ENCODE measurements at regions not wholly inside any gene's neighbourhood (a gene's known extent, or its start where the extent isn't known, plus 50 kb on each side); places are given as distances from the start of the nearest gene placed in this dataset.

DNA sequence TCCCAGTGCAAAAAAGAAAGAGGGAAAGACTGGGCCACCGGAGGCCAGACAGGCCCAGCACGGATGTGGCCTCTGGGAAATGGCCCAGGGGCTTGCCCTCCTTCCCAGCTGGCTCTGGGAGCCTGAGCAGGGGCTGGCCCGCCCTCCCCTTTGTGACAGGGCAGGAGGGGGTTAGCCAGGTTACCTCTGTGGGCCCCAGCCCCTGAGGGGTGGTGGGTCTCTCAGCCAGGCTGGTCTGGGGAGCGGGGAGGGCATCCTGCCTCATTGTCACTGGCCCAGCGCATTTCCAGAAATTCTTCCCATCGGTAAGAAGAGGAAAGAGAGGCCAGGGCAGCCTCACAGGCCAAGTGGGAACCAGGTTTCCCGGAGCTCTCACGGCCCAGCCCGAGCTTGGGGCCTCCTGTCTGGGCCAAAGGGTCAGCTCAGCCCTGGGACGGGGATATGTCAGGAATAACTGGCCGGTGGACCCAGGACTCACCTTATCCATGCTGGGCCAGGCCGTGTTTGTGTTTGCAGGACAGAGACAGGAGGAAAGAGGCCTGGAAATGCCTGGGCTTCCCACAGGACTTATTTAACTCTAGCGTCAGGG lies 182.2 kb downstream of the ZFP36L2 start:
- Histone ChIP-seq H3K27ac (ENCODE audit: low read depth, low read length) (no peak overlapping the region), H3K9me3 (ENCODE audit: control insufficient read depth, insufficient read depth, low read length) (no peaks in the 10 kb centered on the region; the same call in 1 of the 2 replicates), H3K4me3 (ENCODE audit: low read depth, low read length) (no peak overlapping the region), H3K27me3 (ENCODE audit: control insufficient read depth, insufficient read depth, low read length) (no peaks in the 10 kb centered on the region)
- no peak for DNase-seq (ENCODE audit: low read depth, low spot score)
- ChIA-PET POLR2A (no interaction called here), CTCF (no interaction called here)
- no peak for TF ChIP-seq CTCF (IDR thresholded peaks at IDR 0.05; ENCODE audit: low read depth, low read length)

DNA sequence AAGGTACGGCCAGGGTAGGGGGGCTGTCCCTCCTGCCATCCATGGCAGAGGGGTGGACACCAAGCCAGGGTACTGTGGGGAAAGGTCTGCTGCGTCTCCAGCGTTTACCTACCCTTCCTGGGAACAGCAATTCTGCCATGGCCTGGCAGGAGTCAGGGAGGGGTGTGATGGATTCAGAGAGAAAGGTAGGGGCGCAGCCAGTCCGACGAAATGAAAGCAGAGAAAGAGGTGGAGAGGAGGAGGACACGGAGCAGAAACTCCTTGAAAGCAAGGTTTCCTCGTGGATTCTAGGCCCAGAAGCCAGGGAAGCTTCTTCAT lies 182.9 kb downstream of the ZFP36L2 start:
- no peak overlapping the region for H3K27ac ChIP-seq (ENCODE audit: low read depth, low read length)
- TF ChIP-seq CTCF (IDR thresholded peaks at IDR 0.05; ENCODE audit: low read depth, low read length), result no peak
- no peak for DNase-seq (ENCODE audit: low read depth, low spot score)
- ChIA-PET POLR2A (no interaction called here), CTCF (no interaction called here)
- no peak overlapping the region for H3K4me3 ChIP-seq (ENCODE audit: low read depth, low read length)
- no peaks in the 10 kb centered on the region; the same call in 1 of the 2 replicates for H3K9me3 ChIP-seq (ENCODE audit: control insufficient read depth, insufficient read depth, low read length)
- H3K27me3 ChIP-seq (ENCODE audit: control insufficient read depth, insufficient read depth, low read length), result no peaks in the 10 kb centered on the region

GRCh38 chr2:43041661-43042360 lies 184.6 kb downstream of the ZFP36L2 start:
- no peak for TF ChIP-seq CTCF (IDR thresholded peaks at IDR 0.05; ENCODE audit: low read depth, low read length)

GRCh38 chr2:43041173-43041591 lies 185.2 kb downstream of the ZFP36L2 start:
- H3K4me3 ChIP-seq (ENCODE audit: low read depth, low read length), result no peak overlapping the region
- H3K27ac ChIP-seq (ENCODE audit: low read depth, low read length), result peak overlapping the region; percentile 70
- TF ChIP-seq CTCF (IDR thresholded peaks at IDR 0.05; ENCODE audit: low read depth, low read length), result no peak
- ChIA-PET POLR2A (interaction anchor here (0.6 to 2.3 kb wide), 13 partner anchors 10 to 196 kb away, joined by 3 to 13 read pairs (median 4); partner anchors contain the start of gene ZFP36L2), CTCF (no interaction called here)
- no peaks in the 10 kb centered on the region; the same call in 1 of the 2 replicates for H3K9me3 ChIP-seq (ENCODE audit: control insufficient read depth, insufficient read depth, low read length)
- DNase-seq (ENCODE audit: low read depth, low spot score), result no peak
- no peaks in the 10 kb centered on the region for H3K27me3 ChIP-seq (ENCODE audit: control insufficient read depth, insufficient read depth, low read length)

More at GRCh38 chr2:43041661-43042360, 184.6 kb downstream of the ZFP36L2 start:
- ChIA-PET CTCF (no interaction called here), POLR2A (interaction anchor here (0.6 to 2.3 kb wide), 16 partner anchors 10 to 196 kb away, joined by 3 to 13 read pairs (median 4); partner anchors contain the start of gene ZFP36L2)
- Histone ChIP-seq H3K4me3 (ENCODE audit: low read depth, low read length) (no peak overlapping the region), H3K27me3 (ENCODE audit: control insufficient read depth, insufficient read depth, low read length) (no peaks in the 10 kb centered on the region), H3K27ac (ENCODE audit: low read depth, low read length) (peak overlapping the region; percentile 70), H3K9me3 (ENCODE audit: control insufficient read depth, insufficient read depth, low read length) (no peaks in the 10 kb centered on the region; the same call in 1 of the 2 replicates)
- DNase-seq (ENCODE audit: low read depth, low spot score), result peak; percentile 93

Measured in AG04450 (cell line).